Activated CD4-positive, alpha-beta T cell treated with anti-CD3 and anti-CD28 coated beads for 48 hours (primary cell): ENCODE measurements at regions not wholly inside any gene's neighbourhood (a gene's known extent, or its start where the extent isn't known, plus 50 kb on each side); places are given as distances from the start of the nearest gene placed in this dataset.
A peak's percentile ranks its signal among the peaks of the same experiment; 100 is the strongest.

Experiments used
- DNase-seq: peaks from one replicate; pipeline ENCODE4 v3.0.0-alpha.2; 2020

- DNase-seq: no peak
Observed at GRCh38 chr18:5091741-5092140, 105.3 kb downstream of the AKAIN1 start.

GRCh38 chr18:5075297-5075696 lies 121.8 kb downstream of the AKAIN1 start:
- no peak for DNase-seq

- peak; percentile 39 for DNase-seq
Observed at GRCh38 chr18:5073026-5073944, 123.8 kb downstream of the AKAIN1 start.

- no peak for DNase-seq
Observed at GRCh38 chr18:5068851-5069250, 128.2 kb downstream of the AKAIN1 start.

GRCh38 chr18:5066380-5066977 lies 130.6 kb downstream of the AKAIN1 start:
- peak; percentile 55 for DNase-seq

- DNase-seq: no peak
Observed at GRCh38 chr18:5065615-5066014, 131.4 kb downstream of the AKAIN1 start.

GRCh38 chr18:5064841-5065370 lies 132.2 kb downstream of the AKAIN1 start:
- no peak for DNase-seq

GRCh38 chr18:5061785-5062184 lies 135.3 kb downstream of the AKAIN1 start:
- DNase-seq: no peak

- DNase-seq: no peak
Observed at GRCh38 chr18:5060543-5060942, 136.5 kb downstream of the AKAIN1 start.

GRCh38 chr18:5059696-5060032 lies 137.4 kb downstream of the AKAIN1 start:
- no peak for DNase-seq

GRCh38 chr18:5058768-5059695 lies 138.0 kb downstream of the AKAIN1 start:
- DNase-seq: peak; percentile 34

- peak; percentile 68 for DNase-seq
Observed at GRCh38 chr18:5057386-5058348, 139.4 kb downstream of the AKAIN1 start.

GRCh38 chr18:5052491-5052890 lies 144.6 kb downstream of the AKAIN1 start:
- DNase-seq: no peak

GRCh38 chr18:5051207-5051606 lies 145.8 kb downstream of the AKAIN1 start:
- DNase-seq: no peak

- no peak for DNase-seq
Observed at GRCh38 chr18:5049124-5049523, 147.9 kb downstream of the AKAIN1 start.

- no peak for DNase-seq
Observed at GRCh38 chr18:5040476-5040875, 156.6 kb downstream of the AKAIN1 start.

- DNase-seq: no peak
Observed at GRCh38 chr18:5036523-5036922, 160.5 kb downstream of the AKAIN1 start.

- DNase-seq: no peak
Observed at GRCh38 chr18:5031216-5031615, 165.8 kb downstream of the AKAIN1 start.

- no peak for DNase-seq
Observed at GRCh38 chr18:5030636-5031035, 166.4 kb downstream of the AKAIN1 start.

- no peak for DNase-seq
Observed at GRCh38 chr18:5029592-5029991, 167.5 kb downstream of the AKAIN1 start.

- DNase-seq: no peak
Observed at GRCh38 chr18:5024741-5025140, 172.3 kb downstream of the AKAIN1 start.

- DNase-seq: no peak
Observed at GRCh38 chr18:5021558-5021957, 175.5 kb downstream of the AKAIN1 start.
